ENCODE measurements at regions not wholly inside any gene's neighbourhood (a gene's known extent, or its start where the extent isn't known, plus 50 kb on each side); places are given as distances from the start of the nearest gene placed in this dataset.

GRCh38 chr2:43009448-43009847 is 217.0 kb downstream of the ZFP36L2 start:
- TF ChIP-seq CTCF (IDR thresholded peaks at IDR 0.05) (no peak), REST (IDR thresholded peaks at IDR 0.05; ENCODE audit: insufficient read depth in 1 of 2, low read depth in 2 of 2, low read length in 1 of 2) (no peak), POLR2AphosphoS5 (IDR thresholded peaks at IDR 0.05; ENCODE audit: low read depth, low read length) (no peak)

Measured in Panc1 (cell line).